HG02981 (cell line): ENCODE measurements at regions not wholly inside any gene's neighbourhood (a gene's known extent, or its start where the extent isn't known, plus 50 kb on each side); places are given as distances from the start of the nearest gene placed in this dataset.
"Not testable (repeated sequence)": the region's sequence is repeated elsewhere in the genome, so short reads cannot be mapped to it uniquely, and the experiment has no call there.

Source experiments
- ATAC-seq: cut with Tn5 transposase; IDR thresholded peaks from one replicate; pipeline ENCODE4 v1.9.1; 2021; ENCODE audit warnings: mild to moderate bottlenecking, moderate library complexity; ENCODE audit not compliant: unreplicated experiment

DNA sequence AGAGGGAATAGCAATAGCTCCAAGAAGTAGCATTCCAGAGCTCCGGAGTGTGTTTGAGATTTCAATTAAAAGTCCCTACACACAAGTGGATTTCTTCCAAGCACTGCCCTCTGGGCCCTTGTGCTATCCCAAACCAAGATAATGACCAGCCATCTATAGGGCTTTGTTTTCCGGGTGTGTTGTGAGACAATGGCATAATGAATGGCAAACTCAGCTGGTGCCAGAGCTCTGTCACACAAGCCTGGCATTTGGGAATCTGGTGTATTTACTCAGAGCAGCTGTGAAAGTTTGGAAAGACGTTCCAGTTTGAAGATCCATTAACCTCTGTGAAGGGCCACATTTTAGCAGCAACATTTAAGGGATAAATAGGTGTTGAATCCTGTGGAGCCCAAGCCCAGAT lies 61.2 kb upstream of the TMTC2 start:
- ATAC-seq = no peak

DNA sequence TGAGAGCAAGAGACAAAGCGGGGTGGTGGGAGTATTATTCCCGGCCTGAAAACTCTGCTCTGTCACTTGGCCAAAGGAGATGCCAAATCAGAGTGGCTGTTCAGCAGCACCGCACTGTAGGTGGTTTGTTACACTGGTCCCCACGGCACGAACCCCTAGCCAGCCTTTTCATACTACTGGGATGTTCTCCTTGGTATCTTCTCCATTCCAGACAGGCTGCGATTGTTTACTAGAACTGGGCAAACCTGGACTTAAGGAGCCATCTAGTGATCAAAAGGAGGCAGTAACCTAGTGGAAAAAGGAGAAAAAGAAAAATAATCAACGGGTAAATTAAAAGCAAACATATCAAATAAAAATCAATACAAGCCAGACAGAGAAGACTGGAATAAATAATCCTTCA lies 58.9 kb upstream of the TMTC2 start:
- ATAC-seq = no peak

DNA sequence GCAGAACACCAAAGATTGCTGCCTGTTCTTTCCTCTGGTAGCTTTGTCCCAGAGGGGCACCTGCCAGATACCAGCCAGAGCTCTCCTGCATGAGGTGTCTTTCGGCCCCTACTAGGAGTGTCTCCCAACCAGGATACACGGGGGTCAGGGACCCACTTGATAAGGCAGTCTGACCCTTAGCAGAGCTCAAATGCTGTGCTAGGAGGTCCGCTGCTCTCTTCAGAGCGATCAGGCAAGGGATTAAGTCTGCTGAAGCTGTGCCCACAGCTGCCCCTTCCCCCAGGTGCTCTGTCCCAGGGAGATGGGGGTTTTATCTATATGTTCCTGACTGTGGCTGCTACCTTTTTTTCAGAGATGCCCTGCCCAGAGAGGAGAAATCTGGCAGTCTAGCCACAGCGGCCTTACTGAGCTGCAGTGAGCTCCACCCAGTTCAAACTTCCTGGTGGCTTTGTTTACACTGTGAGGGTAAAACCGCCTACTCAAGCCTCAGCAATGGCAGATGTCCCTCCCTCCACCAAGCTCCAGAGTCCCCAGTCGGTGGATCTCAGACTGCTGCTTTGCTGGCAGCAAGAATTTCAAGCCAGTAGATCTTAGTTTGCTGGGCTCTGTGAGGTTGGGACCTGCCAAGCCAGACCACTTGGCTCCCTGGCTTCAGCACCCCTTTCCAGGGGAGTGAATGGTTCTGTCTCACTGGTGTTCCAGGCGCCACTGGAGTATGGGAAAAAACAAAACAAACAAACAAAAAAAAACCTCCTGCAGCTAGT lies 52.0 kb upstream of the TMTC2 start:
- ATAC-seq = not testable (repeated sequence)

DNA sequence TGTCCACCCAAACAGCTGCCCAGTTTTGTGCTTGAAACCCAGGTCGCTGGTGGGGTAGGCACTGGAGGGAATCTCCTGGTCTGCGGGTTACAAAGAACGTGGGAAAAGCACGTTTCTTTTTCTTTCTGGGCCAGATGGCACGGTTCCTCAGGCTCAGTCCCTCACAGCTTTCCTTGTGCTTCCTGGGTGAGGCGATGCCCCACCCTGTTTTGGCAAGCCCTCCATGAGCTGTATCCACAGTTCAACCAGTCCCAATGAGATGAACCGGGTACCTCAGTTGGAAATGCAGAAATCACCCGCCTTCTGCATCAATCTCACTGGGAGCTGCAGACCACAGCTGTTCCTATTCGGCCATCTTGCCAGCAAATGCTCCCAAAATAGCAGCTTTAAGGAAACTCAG lies 51.4 kb upstream of the TMTC2 start:
- no peak for ATAC-seq
